HG02852 (cell line): ENCODE measurements at regions not wholly inside any gene's neighbourhood (a gene's known extent, or its start where the extent isn't known, plus 50 kb on each side); places are given as distances from the start of the nearest gene placed in this dataset.
"Not testable (repeated sequence)": the region's sequence is repeated elsewhere in the genome, so short reads cannot be mapped to it uniquely, and the experiment has no call there.

Source experiments
- ATAC-seq: cut with Tn5 transposase; IDR thresholded peaks from one replicate; pipeline ENCODE4 v1.9.1; 2021; ENCODE audit warnings: mild to moderate bottlenecking, moderate library complexity; ENCODE audit not compliant: unreplicated experiment

DNA sequence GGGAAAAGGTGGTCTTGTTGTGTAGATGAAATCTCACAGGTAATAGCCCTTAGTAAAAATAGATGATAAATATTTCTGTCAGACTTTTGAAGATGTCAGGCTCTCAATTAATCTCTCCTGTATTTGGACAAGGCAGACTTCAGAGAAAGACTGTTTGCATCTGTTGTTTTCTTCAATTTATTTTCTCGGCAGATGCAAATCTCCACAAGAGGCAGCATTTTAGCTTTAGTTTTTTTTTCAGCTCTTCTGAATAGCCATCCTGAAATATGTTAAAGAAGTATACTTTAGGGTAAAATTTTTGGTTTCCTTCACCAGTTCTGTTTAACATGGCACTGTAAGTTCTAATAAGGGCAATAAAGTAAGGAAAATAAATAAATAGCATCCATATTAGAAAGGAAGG lies 685.1 kb downstream of the SI start:
- ATAC-seq = no peak

GRCh38 chr3:164390046-164390445 lies 688.2 kb downstream of the SI start:
- no peak for ATAC-seq

DNA sequence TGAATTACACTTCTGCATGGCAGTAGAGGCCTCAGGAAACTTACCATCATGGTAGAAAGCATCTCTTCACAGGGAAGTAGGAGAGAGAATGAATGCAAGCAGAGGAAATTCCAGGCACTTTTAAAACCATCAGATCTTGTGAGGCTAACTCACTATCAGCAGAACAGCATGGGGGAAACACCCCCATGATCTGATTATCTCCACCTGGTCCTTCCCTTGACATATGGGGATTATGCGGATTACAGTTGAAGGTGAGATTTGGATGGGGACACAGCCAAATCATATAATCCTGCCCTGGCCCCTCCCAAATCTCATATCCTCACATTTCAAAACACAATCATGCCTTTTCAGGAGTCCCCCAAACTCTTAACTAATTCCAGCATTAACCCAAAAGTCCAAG lies 691.1 kb downstream of the SI start:
- no peak for ATAC-seq

- ATAC-seq = no peak
Measured at GRCh38 chr3:164380156-164380555, 698.1 kb downstream of the SI start.

- ATAC-seq = no peak
Measured at GRCh38 chr3:164377466-164377865, 700.8 kb downstream of the SI start.

DNA sequence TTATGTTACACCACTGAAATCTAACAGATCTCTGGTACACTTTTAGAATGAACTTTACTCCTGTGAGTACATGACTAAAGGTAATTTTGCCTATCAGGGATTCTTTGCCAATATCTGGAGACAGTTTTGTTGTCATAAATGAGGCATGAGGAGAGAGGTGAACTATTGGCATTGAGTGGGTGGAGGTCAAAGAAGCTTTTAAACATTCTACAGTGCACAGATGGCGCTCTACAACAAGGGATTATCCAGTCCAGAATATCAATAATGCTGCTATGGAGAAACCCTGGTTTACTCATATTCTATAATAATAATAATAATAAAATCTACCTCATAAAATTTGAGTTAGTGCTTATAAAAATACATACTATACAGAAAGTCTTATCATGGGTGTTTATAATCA lies 702.3 kb downstream of the SI start:
- ATAC-seq = no peak

- ATAC-seq = no peak
Measured at GRCh38 chr3:164375538-164375937, 702.8 kb downstream of the SI start.

DNA sequence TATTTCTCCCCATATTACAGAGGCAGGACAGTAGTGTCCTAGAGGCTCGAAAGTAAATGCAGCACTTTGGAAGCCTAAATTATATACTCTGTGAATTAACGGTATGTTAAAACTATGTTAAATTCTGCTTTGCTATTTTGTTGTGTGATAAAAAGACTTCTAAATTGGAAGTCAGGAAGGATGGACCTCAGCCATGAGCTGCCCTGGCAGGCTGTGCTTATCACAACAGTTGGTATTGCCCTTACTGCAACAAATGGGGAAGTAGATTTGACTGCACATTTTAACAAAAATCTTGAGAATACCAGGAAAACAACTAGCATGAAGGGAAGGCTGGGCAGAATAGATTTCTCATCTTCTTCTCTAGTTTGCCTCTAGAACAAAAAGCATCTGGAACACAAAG lies 706.6 kb downstream of the SI start:
- no peak for ATAC-seq

- no peak for ATAC-seq
Measured at GRCh38 chr3:164370970-164371369, 707.3 kb downstream of the SI start.

GRCh38 chr3:164365242-164365641 lies 713.1 kb downstream of the SI start:
- no peak for ATAC-seq

GRCh38 chr3:164364111-164364510 lies 714.2 kb downstream of the SI start:
- ATAC-seq = no peak

DNA sequence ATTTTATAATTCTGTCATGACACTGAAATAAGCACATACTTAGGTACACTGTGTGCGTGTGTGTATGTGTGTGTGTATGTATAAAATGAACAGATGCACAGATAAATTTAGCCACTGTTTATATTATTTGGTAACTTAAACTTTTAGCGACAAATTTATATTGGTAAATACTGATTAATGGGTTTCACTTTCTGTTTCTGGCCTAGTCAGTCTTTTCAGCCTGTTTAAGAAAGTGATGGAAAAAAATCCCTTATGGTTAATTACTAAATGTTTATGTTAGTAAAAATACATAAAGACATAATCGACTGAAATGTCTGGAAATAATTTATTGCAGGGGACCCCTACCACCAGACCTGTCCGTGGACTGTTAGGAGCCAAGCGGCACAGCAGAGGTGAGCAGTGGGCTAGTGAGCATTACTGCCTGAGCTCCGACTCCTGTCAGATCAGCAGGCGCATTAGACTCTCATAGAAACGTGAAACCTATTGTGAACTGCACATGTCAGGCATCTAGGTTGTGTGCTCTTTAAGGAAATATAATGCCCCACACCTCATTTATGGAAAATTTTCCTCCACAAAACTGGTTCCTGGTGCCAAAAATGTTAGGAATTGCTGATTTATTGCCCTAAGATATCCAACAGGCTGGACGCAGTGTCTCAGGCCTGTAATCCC lies 717.4 kb downstream of the SI start:
- no peak for ATAC-seq

DNA sequence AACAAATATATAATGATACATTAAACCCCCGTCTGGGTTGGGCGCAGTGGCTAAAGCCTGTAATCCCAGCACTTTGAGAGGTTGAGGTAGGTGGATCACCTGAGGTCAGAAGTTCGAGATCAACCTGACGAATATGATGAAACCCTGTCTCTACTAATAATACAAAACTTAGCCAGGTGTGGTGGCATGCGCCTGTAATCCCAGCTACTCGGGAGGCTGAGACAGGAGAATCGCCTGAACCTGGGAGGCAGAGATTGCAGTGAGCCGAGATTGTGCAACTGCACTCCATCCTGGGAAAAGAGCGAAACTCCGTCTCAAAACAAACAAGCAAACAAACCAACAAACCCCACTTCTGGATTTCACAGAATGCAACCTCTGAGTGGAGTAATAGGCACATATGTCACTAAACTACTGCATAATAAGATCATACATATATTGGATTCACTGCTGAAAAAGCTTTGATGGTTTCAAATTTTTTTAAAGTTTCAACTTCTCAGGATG lies 718.2 kb downstream of the SI start:
- ATAC-seq = no peak

DNA sequence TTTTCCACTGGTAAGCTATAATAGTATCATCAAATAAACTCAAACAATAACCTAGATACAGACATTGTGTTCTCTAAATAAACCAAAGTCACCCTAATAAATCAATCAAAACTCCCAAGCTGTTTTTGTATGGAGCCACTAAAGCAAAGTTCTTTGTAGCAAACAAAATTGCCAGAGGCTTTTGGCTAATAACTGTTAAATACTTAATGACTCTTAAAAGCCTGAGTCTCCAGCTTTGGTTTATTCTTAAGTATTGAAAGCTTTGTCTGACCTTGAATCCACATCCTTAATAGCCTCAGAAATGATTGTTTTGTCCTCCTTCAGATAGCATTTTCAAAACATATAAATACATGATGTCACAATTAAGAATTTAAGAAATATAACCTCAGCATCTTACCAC lies 725.3 kb downstream of the SI start:
- no peak for ATAC-seq

DNA sequence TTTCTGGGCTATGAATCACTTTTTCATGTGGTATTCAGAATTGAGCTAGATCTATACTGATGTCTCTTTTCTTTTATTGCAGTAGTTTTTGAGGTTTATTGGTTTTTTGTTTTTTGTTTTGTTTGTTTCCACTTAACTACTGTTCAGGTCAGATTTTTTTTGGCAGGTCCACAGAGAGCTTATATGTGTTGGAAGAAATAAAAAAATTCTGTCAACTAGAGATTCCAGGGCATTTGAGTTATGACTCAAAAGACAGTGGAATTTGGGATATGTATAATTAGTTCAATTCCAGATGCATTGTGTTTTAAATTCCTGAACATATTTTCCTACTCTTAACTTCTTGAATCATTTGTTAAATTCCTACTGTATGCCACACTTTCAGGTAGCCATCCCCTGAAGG lies 727.2 kb downstream of the SI start:
- ATAC-seq = no peak

DNA sequence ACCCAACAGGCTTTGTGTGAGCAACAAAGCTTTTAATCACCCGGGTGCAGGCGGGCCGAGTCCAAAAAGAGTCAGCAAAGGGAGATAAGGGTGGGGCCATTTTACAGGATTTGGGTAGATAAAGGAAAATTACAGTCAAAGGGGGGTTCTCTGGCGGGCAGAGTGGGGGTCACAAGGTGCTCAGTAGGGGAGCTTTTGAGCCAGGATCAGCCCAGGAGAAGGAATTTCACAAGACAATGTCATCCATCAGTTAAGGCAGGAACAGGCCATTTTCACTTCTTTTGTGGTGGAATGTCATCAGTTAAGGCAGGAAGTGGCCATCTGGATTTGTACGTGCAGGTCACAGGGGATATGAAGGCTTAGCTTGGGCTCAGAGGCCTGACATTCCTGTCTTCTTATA lies 736.1 kb downstream of the SI start:
- ATAC-seq = not testable (repeated sequence)

GRCh38 chr3:164341086-164341485 lies 737.2 kb downstream of the SI start:
- ATAC-seq = no peak

DNA sequence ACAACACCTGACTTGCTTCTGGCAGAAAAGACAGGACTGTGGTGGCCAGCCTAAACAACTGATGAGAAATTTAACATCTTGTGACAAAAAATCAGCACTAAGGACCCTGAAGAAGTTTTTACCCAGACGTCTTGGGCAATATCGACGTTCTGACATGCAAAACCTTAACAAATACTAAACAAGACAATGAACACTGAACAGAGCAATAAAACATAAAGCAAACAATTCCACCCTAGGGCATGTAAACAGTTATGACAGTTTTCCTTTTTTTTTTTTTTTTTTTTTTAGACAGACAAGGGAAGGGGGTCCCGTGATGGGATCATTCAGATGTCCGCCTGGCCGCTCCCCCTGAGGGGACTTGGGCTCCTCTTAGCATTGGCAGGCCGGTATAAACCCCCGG lies 738.0 kb downstream of the SI start:
- no peak for ATAC-seq

GRCh38 chr3:164332831-164333802 lies 745.2 kb downstream of the SI start:
- ATAC-seq = no peak

GRCh38 chr3:164326714-164327113 lies 751.6 kb downstream of the SI start:
- no peak for ATAC-seq

DNA sequence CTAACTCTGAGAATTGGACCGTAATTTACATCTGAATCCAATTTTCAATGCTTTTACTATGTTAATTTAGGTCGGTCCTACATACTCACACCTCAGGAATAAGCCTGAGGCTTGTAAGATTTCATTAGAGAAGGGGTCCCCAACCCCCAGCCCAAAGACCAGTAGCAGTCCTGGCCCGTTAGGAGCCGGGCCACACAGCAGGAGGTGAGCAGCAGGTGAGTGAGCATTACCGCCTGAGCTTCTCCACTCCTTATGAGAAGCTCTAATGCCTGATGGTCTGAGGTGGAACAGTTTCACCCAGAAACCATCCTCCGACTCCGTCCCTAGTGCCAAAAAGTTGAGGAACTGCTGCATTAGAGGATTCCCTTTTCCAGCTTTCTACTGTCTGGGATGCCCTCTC lies 757.3 kb downstream of the SI start:
- no peak for ATAC-seq

DNA sequence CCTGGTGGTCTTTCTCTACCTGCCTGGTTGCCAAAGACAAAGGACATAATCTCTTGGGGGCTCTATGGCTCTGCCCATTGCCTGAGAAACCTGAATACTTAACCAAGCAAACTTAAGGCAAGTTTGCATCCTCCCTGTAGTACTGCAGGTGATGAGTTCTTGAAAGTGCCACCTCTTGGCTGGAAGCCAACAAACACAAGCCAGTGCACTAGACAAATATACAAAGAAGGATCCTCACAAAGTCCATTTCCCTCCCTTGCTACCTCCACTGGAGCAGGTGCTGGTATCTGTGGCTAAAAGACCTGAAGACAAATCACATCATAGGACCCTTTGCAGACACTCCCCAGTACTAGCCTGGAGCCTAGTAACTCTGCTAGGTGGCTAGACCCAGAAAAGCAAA lies 772.3 kb downstream of the SI start:
- no peak for ATAC-seq
